HG03095 (cell line): ENCODE measurements at regions not wholly inside any gene's neighbourhood (a gene's known extent, or its start where the extent isn't known, plus 50 kb on each side); places are given as distances from the start of the nearest gene placed in this dataset.

Source experiments
- ATAC-seq: cut with Tn5 transposase; IDR thresholded peaks from one replicate; pipeline ENCODE4 v1.9.1; 2021; ENCODE audit warnings: moderate library complexity; ENCODE audit not compliant: unreplicated experiment

- ATAC-seq, result no peak
Observed at GRCh38 chr10:3287572-3288445, 115.2 kb upstream of the PITRM1 start.

GRCh38 chr10:3282674-3283017 is 110.1 kb upstream of the PITRM1 start:
- no peak for ATAC-seq

GRCh38 chr10:3281941-3282673 is 109.5 kb upstream of the PITRM1 start:
- no peak for ATAC-seq

- ATAC-seq, result no peak
Observed at GRCh38 chr10:3278771-3279170, 106.2 kb upstream of the PITRM1 start.

- no peak for ATAC-seq
Observed at GRCh38 chr10:3277566-3277965, 105.0 kb upstream of the PITRM1 start.

GRCh38 chr10:3274414-3274813 is 101.8 kb upstream of the PITRM1 start:
- ATAC-seq, result no peak

- no peak for ATAC-seq
Observed at GRCh38 chr10:3273966-3274365, 101.4 kb upstream of the PITRM1 start.

- ATAC-seq, result no peak
Observed at GRCh38 chr10:3272300-3272699, 99.7 kb upstream of the PITRM1 start.

- no peak for ATAC-seq
Observed at GRCh38 chr10:3271354-3272115, 99.0 kb upstream of the PITRM1 start.

- ATAC-seq, result no peak
Observed at GRCh38 chr10:3270577-3271316, 98.2 kb upstream of the PITRM1 start.

- ATAC-seq, result no peak
Observed at GRCh38 chr10:3268025-3268424, 95.4 kb upstream of the PITRM1 start.

GRCh38 chr10:3265088-3265487 is 92.5 kb upstream of the PITRM1 start:
- no peak for ATAC-seq

- no peak for ATAC-seq
Observed at GRCh38 chr10:3264161-3264761, 91.7 kb upstream of the PITRM1 start.

- ATAC-seq, result no peak
Observed at GRCh38 chr10:3263747-3264146, 91.2 kb upstream of the PITRM1 start.

GRCh38 chr10:3263082-3263481 is 90.5 kb upstream of the PITRM1 start:
- ATAC-seq, result no peak

- ATAC-seq, result no peak
Observed at GRCh38 chr10:3261921-3262320, 89.3 kb upstream of the PITRM1 start.

- no peak for ATAC-seq
Observed at GRCh38 chr10:3260066-3260834, 87.7 kb upstream of the PITRM1 start.

- no peak for ATAC-seq
Observed at GRCh38 chr10:3259499-3259898, 86.9 kb upstream of the PITRM1 start.

- ATAC-seq, result no peak
Observed at GRCh38 chr10:3258394-3258793, 85.8 kb upstream of the PITRM1 start.

GRCh38 chr10:3255616-3256015 is 83.0 kb upstream of the PITRM1 start:
- no peak for ATAC-seq
